ENCODE measurements at regions not wholly inside any gene's neighbourhood (a gene's known extent, or its start where the extent isn't known, plus 50 kb on each side); places are given as distances from the start of the nearest gene placed in this dataset.
"Not testable (repeated sequence)": the region's sequence is repeated elsewhere in the genome, so short reads cannot be mapped to it uniquely, and the experiment has no call there.

GRCh38 chr6:60723935-60724334 lies 1562.1 kb downstream of the KHDRBS2 start:
- DNase-seq (ENCODE audit: missing footprints); intact Hi-C loops (cut with DNase I); ATAC-seq: not testable (repeated sequence)

GRCh38 chr6:60695232-60695631 lies 1590.8 kb downstream of the KHDRBS2 start:
- no peak for DNase-seq (ENCODE audit: missing footprints)
- intact Hi-C loops (cut with DNase I) = no loop called here
- ATAC-seq = no peak

DNA sequence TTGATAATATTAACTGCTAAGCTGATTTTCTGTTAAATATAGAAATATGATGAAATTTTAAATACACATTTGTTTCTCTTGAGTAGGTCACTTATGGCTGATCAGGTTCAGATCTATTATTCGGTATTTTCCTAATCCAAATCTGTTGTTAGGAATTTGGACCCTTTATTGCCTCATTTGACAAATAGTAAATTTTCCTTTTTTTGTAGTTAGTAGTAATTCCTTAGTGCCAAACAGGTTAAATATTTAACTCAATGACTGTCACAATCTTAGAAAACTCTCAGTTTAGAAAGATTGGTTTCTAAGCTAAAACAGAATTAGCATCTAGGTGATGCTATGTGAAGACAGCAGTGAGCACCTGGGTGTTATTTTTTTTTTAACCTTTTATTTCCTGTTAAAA lies 1598.9 kb downstream of the KHDRBS2 start:
- no peak for DNase-seq (ENCODE audit: missing footprints)
- intact Hi-C loops (cut with DNase I) = no loop called here
- ATAC-seq = no peak

- ATAC-seq (no peak), DNase-seq (ENCODE audit: missing footprints) (no peak)
- intact Hi-C loops (cut with DNase I) = no loop called here
Observed at GRCh38 chr6:60681806-60682205, 1604.2 kb downstream of the KHDRBS2 start.

- no peak for ATAC-seq
Observed at GRCh38 chr6:60679175-60679574, 1606.8 kb downstream of the KHDRBS2 start.

GRCh38 chr6:60671369-60671768 lies 1614.7 kb downstream of the KHDRBS2 start:
- DNase-seq (ENCODE audit: missing footprints) (no peak), ATAC-seq (no peak)
- intact Hi-C loops (cut with DNase I) = no loop called here

More at GRCh38 chr6:60679175-60679574, 1606.8 kb downstream of the KHDRBS2 start:
- intact Hi-C loops (cut with DNase I) = no loop called here
- DNase-seq (ENCODE audit: missing footprints) = no peak

GRCh38 chr6:60670036-60670435 lies 1616.0 kb downstream of the KHDRBS2 start:
- intact Hi-C loops (cut with DNase I) = no loop called here
- DNase-seq (ENCODE audit: missing footprints) (no peak), ATAC-seq (no peak)

- intact Hi-C loops (cut with DNase I) = no loop called here
- ATAC-seq = no peak
- no peak for DNase-seq (ENCODE audit: missing footprints)
Observed at GRCh38 chr6:60668428-60668827, 1617.6 kb downstream of the KHDRBS2 start.

DNA sequence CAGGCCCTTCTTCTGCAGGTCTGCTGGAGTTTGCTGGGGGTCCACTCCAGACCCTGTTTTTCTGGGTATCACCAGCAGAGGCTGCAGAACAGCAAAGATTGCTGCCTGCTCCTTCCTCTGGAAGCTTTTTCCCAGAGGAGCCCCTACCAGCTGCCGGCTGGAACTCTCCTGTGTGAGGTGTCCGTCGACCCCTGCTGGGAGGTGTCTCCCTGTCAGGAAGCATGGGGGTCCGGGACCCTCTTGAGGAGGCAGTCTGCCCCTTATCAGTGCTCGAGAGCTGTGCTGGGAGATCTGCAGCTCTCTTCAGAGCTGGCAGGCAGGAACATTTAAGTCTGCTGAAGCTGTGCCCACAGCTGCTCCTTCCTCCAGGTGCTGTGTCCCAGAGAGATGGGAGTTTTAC lies 1622.8 kb downstream of the KHDRBS2 start:
- intact Hi-C loops (cut with DNase I); DNase-seq (ENCODE audit: missing footprints); ATAC-seq: not testable (repeated sequence)

- intact Hi-C loops (cut with DNase I) = no loop called here
- ATAC-seq = no peak
- no peak for DNase-seq (ENCODE audit: missing footprints)
Observed at GRCh38 chr6:60643870-60644269, 1642.2 kb downstream of the KHDRBS2 start.

GRCh38 chr6:60639185-60639584 lies 1646.8 kb downstream of the KHDRBS2 start:
- DNase-seq (ENCODE audit: missing footprints); ATAC-seq; intact Hi-C loops (cut with DNase I): not testable (repeated sequence)
